ENCODE measurements at regions not wholly inside any gene's neighbourhood (a gene's known extent, or its start where the extent isn't known, plus 50 kb on each side); places are given as distances from the start of the nearest gene placed in this dataset.

- TF ChIP-seq CTCF (IDR thresholded peaks at IDR 0.05) (no peak), POLR2A (IDR thresholded peaks at IDR 0.05) (no peak)
Measured at GRCh38 chr3:168489301-168489700, 393.6 kb upstream of the GOLIM4 start.

Measured in adrenal gland (tissue), 5 donors.